ENCODE measurements at regions not wholly inside any gene's neighbourhood (a gene's known extent, or its start where the extent isn't known, plus 50 kb on each side); places are given as distances from the start of the nearest gene placed in this dataset.

GRCh38 chrX:96576368-96576767 lies 108.3 kb upstream of the DIAPH2 start:
- TF ChIP-seq, protein P1, sequence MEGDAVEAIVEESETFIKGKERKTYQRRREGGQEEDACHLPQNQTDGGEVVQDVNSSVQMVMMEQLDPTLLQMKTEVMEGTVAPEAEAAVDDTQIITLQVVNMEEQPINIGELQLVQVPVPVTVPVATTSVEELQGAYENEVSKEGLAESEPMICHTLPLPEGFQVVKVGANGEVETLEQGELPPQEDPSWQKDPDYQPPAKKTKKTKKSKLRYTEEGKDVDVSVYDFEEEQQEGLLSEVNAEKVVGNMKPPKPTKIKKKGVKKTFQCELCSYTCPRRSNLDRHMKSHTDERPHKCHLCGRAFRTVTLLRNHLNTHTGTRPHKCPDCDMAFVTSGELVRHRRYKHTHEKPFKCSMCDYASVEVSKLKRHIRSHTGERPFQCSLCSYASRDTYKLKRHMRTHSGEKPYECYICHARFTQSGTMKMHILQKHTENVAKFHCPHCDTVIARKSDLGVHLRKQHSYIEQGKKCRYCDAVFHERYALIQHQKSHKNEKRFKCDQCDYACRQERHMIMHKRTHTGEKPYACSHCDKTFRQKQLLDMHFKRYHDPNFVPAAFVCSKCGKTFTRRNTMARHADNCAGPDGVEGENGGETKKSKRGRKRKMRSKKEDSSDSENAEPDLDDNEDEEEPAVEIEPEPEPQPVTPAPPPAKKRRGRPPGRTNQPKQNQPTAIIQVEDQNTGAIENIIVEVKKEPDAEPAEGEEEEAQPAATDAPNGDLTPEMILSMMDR (optimal IDR thresholded peaks at IDR 0.05 in 1 of 3, IDR thresholded peaks at IDR 0.05 in 1 of 3, conservative IDR thresholded peaks at IDR 0.05 in 1 of 3; ENCODE audit: extremely low read depth in 1 of 3, insufficient read depth in 2 of 3, low read length in 3 of 3): no peak
- no peak for TF ChIP-seq EZH2 (IDR thresholded peaks at IDR 0.05; ENCODE audit: low read length)

Measured in keratinocyte (primary cell).